Stimulated activated CD4-positive, alpha-beta T cell treated with anti-CD3 and anti-CD28 coated beads, Interleukin-15, amount 100 ng/mL, for 1 hour (primary cell): ENCODE measurements at regions not wholly inside any gene's neighbourhood (a gene's known extent, or its start where the extent isn't known, plus 50 kb on each side); places are given as distances from the start of the nearest gene placed in this dataset.
"Not testable (repeated sequence)": the region's sequence is repeated elsewhere in the genome, so short reads cannot be mapped to it uniquely, and the experiment has no call there.

Experiments
- DNase-seq, 2 donors: peaks; one replicate each; pipeline ENCODE4 v3.0.0-alpha.2; 2020; ENCODE audit warnings: low read depth in 1 of 2, low spot score in 1 of 2

- DNase-seq, result no peak
Measured at GRCh38 chr4:153877898-153878297, 89.0 kb upstream of the SFRP2 start.

- no peak for DNase-seq
Measured at GRCh38 chr4:153873741-153874140, 84.9 kb upstream of the SFRP2 start.

DNA sequence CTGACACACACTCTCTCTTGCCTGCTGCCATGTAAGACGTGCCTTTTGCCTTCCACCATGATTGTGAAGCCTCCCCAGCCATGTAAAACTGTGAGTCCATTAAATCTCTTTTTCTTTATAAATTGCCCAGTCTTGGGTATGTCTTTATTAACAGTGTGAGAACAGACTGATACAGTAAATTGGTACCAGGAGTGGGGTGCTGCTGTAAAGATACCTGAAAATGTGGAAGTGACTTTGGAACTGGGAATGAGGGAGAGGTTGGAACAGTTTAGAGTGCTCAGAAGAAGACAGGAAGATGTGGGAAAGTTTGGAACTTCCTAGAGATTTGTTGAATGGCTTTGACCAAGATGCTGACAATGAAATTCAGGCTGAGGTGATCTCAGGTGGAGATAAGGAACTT lies 77.9 kb upstream of the SFRP2 start:
- DNase-seq, result not testable (repeated sequence)

GRCh38 chr4:153852501-153852900 lies 63.6 kb upstream of the SFRP2 start:
- DNase-seq, result no peak

DNA sequence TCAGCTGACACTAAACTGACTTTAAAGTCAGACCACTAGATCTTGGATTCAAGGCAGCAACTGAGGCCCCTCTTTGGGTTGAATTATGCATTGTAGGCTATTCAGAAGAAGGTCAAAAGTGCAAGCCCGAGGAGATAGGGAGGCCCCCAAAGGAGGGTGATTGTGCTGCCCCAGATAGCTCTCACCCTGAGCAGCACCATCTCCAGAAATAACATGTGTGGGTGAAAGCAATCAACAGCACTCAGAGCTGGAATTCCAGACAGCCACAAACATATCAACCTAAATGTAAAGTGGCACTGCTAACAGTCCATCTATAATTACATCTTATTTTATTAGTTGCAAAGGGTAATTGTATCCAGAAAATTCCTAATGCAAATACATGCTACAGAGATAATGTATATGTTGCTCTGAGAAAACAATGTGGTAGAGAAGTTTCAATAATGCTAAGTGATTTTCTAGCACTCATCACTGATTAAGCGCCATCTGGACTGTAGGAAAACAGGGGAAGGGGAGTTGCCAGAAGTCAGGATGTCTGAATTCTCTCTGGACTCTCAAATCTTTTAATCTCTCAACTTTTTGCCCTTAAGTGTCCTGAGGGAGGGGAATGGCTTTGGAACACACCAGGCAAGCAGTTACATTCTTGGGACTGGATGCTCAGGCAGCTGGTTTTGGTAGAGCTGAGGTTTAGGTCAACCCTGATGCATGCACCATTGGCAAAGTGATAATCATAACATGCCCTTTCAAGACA lies 61.8 kb upstream of the SFRP2 start:
- DNase-seq, result no peak

- no peak for DNase-seq
Measured at GRCh38 chr4:153844144-153844543, 55.3 kb upstream of the SFRP2 start.
